Astrocyte of the hippocampus (primary cell): ENCODE measurements at regions not wholly inside any gene's neighbourhood (a gene's known extent, or its start where the extent isn't known, plus 50 kb on each side); places are given as distances from the start of the nearest gene placed in this dataset.
"Not testable (repeated sequence)": the region's sequence is repeated elsewhere in the genome, so short reads cannot be mapped to it uniquely, and the experiment has no call there.

Experiments
- DNase-seq: peaks from one replicate; pipeline ENCODE4 v3.0.0; 2011; ENCODE audit warnings: low read depth, low spot score

DNA sequence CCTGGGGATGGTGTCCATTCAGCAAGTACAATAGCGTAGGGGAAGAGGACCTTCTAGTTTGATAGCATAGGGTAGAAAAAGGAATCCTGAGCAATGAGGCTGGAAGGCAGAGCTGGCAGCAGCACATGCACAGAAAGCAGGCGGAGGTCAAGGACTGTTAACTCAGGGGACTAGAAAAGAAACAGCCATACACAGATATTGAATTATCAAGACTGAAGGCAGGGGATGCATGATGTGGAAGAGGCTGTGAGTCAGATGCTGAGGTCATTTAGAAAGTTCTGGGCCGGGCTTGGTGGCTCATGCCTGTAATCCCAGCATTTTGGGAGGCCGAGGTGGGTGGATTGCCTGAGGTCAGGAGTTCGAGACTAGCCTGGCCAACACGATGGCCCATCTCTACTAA, 65.6 kb downstream of the OPTC start:
- DNase-seq, result peak; percentile 70

DNA sequence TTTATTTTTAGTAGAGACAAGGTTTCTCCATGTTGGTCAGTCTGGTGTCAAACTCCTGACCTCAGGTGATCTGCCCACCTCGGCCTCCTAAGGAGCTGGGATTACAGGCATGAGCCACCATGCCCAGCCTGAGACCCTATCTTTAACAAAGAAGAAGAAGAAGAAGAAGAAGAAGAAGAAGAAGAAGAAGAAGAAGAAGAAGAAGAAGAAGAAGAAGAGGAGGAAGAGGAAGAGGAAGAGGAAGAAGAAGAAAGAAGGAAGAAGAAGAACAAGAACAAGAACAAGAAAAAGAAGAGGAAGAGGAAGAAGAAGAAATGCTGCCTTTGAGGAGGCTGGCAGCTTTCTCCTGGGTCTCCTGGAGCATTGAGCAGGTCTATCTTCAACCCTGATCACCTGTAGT, 64.9 kb upstream of the ATP2B4 start:
- not testable (repeated sequence) for DNase-seq

DNA sequence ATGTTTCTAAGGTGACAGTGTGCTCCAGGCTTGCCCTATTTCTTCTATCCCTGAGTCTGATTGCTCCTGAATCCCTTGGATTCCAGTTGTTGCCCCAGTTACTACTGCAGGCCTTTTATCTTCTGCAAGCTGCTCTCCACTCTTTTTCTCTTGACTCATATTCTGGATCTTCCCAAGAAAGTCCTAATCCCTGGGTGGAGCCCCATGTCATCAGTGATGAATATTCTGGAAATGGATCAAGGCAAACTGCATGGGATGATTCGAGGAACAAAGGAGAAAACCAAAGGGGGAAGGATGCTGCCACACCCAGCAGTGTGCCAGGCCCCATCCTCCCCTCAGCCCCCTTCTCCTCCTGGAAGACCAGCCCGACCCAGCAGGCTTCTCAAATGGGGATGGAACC, 63.3 kb upstream of the ATP2B4 start:
- DNase-seq, result no peak

DNA sequence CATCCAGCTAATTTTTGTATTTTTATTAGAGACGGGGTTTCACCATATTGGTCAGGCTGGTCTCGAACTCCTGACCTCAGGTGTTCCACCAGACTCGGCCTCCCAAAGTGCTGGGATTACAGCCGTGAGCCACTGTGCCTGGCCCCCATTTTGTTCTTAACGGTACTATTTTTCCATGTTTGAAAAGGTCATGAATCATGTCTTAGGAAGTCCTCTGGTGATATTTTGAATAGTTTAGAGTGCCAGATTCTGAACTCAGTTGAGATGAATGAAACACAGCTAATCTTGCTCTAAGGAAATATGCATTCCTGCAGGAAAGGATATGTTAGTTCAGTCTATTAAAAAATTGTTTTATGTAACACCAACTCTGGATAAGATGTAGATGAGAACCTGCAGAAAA, 62.6 kb upstream of the ATP2B4 start:
- DNase-seq, result peak; percentile 34

DNA sequence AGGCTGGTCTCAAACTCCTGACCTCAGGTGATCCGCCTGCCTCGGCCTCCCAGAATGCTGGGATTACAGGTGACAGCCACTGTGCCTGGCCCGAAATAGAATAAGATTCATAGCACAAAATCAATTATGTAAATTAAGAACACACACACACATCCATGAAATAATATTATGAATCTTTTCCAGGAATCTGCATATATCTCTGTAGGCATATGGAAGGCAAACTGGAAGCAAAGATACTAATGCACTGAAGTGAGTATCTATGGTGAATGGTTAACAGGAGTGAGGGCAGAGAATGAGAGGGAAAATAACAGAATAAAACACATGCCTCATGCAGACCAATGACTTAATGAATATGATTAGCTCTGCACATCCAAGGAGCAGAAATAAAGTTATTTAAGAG, 61.6 kb upstream of the ATP2B4 start:
- no peak for DNase-seq

DNA sequence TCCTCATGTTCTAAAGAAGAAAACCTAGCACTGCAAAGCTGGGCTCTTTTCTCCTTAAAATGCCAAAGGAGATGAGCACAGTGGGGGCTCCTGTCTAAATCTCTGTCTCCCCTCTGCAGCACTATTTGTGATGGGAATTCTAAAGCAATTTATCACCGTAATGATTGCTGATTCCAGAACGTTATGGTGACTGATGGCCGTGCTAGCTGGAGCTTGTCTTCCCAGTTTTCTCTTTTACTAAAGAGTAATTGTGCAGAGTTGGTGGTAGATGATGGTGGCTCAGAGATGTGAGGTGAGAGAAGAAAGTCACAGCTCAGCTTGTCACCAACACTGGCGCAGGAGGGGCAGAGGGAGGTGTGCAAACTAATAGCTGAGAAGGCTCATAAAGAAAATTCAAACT, 60.7 kb upstream of the ATP2B4 start:
- no peak for DNase-seq

DNA sequence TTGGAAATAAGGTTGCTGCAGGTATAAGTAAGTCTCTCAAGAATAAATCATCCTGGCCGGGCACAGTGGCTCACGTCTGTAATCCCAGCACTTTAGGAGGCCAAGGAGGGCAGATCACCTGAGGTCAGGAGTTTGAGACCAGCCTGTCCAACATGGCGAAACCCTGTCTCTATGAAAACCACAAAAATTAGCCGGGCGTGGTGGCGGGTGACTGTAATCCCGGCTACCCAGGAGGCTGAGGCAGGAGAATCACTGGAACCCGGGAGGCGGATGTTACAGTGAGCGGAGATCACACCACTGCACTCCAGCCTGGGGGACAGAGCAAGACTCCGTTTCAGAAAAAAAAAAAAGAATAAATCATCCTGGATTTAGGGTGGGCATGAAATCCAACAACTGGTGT, 59.7 kb upstream of the ATP2B4 start:
- DNase-seq, result not testable (repeated sequence)

DNA sequence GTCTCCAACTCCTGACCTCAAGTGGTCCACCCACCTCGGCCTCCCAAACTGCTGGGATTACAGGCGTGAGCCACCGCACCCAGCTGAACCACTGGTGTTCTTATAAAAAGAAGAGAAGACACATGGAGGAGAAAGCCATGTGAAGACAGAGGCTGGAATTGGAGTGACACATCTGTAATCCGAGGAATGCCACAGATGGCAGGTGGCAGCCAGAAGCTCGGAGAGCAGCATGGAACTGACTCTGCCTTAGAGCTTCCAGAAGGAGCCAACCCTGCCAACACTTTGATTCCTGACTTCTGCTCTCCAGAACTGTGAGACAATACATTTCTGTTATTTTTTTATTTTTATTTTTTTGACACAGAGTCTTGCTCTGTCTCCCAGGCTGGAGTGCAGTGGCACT, 59.0 kb upstream of the ATP2B4 start:
- no peak for DNase-seq

DNA sequence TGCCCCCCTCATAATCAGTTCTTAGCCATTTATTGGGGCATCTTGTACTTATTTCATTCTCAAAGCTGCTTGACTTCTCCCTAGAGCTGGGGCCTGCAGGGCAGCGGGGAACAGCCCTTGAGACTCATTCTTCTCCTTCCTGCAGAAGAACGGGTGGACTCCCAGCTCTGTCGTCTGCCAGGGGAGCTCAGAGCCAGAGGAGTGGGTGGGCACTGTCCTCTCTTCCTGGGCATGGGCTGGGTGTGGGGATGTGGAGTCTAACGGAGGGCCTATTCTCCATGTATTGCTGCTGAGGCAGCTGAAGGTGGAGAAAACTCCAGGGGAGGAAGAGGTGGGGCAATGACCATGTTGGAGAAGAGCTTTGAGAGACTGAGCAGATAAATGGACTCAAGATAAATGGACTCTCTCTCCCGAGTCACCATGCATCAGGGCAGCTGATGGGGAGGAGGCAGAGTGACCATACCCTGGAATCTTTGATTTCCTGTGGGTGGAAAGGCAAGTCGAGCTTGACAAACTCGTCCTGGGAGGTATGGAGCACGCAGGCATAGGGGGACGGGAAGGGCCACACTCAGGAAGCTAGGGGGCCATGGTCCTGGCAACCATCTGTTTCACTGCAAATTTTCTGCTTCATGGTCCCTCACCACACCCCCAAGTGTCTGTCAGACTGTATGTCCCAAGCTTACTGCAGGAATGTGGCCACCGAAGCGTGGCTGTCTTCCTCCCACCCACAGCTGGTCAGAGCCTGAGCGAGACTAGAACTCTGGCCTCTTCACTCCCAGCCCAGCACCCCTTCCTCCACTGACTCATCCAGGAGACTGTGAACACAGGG, 56.9 kb upstream of the ATP2B4 start:
- DNase-seq, result peak; percentile 35

DNA sequence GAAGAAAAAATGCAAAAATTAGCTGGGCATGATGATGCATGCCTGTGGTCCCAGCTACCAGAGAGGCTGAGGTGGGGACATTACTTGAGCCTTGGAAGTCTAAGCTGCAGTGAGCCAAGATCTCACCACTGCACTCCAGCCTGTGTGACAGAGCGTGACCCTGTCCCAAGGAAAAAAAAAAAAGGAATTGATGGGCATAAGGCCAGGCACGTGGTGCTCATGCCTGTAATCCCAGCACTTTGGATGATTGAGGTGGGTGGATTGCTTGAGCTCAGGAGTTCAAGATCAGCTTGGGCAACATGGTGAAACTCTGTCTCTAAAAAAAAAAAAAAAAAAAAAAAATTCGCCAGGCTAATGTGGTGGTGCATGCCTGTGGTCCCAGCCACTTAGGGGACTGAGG, 55.8 kb upstream of the ATP2B4 start:
- DNase-seq, result peak; percentile 44

DNA sequence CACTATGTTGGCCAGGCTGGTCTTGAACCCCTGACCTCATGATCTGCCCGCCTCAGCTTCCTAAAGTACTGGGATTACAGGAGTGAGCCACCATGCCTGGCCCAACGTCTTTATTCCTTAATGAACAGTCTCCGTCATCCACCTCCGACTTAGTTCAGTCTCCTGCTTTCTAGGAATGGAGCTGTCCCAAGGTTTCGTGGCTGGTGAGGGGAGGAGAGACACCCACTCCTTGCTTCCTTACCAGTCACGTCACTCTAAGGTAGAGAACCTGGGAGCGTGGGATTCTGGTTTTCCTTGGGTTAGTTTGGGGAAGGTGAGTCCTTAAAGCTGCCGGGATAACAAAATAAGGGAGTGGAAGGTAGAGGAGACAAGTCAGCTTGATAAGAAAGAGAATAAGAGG, 55.0 kb upstream of the ATP2B4 start:
- DNase-seq, result peak; percentile 75

DNA sequence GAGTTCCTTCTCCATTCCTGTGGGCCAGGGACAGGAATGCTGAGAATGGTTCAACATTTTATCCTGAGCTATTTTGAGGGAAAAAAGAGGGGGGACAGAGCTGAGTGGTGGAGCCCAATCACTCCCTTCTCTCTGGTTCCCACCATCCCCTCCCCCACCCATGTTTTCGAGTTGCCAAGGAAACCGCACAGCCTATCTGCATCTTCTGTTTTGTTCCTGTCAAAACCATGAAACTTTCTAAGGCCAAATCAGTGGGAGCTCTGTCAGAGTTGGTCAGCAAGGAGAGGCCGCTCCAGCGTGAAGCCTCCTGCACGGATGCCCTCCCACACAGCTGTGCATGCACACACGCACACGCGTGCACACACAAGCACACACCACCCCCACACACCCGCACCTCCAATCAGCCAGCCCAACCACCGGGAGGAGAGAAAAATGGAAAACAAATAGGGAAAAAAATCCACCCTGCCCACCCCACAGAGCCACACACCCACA, 54.5 kb upstream of the ATP2B4 start:
- DNase-seq, result peak; percentile 95

DNA sequence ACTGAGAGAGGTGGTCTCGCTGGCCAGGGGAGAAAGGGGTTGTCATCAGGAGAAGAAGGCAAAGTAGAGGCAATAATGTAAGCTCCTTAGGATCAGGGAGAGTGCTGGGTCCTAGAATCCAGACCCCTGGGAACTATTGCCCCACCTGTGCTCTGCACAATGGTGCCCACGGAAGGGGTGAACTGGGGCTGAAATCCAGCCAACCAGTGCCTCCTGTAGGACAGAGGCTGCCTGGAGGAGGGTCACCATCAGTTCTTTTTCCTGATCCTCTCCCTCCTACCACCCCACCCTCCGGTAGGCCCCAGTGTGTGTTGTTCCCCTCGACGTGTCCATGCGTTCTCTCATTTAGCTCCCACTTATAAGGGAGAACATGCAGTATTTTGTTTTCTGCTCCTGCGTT, 52.9 kb upstream of the ATP2B4 start:
- DNase-seq, result no peak
